ENCODE measurements at regions not wholly inside any gene's neighbourhood (a gene's known extent, or its start where the extent isn't known, plus 50 kb on each side); places are given as distances from the start of the nearest gene placed in this dataset.

GRCh38 chr17:77854083-77854758 lies 104.3 kb upstream of the TNRC6C start:
- TF ChIP-seq CTCF (IDR thresholded peaks at IDR 0.05; ENCODE audit: low read depth, low read length) (no peak), EZH2phosphoT487 (IDR thresholded peaks at IDR 0.05; ENCODE audit: low read depth) (no peak)

All from OCI-LY3 (cell line).